ENCODE measurements at regions not wholly inside any gene's neighbourhood (a gene's known extent, or its start where the extent isn't known, plus 50 kb on each side); places are given as distances from the start of the nearest gene placed in this dataset.

DNA sequence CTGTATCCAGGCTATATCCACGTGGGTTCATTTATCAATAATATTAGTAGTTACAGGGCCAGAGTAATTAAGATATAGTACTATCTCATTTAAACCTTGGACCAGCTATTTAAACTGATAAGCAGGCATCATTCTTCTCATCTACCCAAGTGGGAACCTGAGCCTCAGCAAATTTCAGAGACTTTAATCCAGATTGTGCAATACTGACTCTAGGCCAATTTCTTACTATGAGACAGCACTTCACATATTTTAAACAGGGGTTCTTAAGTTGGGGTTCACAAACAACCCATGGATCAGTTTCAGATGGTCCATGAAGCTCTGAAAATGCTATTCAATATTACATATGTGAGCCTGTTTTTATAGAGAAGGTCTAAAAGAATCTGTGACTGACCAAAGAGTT, 302.7 kb upstream of the PSMD7 start (continued):
- TF ChIP-seq, protein P1, sequence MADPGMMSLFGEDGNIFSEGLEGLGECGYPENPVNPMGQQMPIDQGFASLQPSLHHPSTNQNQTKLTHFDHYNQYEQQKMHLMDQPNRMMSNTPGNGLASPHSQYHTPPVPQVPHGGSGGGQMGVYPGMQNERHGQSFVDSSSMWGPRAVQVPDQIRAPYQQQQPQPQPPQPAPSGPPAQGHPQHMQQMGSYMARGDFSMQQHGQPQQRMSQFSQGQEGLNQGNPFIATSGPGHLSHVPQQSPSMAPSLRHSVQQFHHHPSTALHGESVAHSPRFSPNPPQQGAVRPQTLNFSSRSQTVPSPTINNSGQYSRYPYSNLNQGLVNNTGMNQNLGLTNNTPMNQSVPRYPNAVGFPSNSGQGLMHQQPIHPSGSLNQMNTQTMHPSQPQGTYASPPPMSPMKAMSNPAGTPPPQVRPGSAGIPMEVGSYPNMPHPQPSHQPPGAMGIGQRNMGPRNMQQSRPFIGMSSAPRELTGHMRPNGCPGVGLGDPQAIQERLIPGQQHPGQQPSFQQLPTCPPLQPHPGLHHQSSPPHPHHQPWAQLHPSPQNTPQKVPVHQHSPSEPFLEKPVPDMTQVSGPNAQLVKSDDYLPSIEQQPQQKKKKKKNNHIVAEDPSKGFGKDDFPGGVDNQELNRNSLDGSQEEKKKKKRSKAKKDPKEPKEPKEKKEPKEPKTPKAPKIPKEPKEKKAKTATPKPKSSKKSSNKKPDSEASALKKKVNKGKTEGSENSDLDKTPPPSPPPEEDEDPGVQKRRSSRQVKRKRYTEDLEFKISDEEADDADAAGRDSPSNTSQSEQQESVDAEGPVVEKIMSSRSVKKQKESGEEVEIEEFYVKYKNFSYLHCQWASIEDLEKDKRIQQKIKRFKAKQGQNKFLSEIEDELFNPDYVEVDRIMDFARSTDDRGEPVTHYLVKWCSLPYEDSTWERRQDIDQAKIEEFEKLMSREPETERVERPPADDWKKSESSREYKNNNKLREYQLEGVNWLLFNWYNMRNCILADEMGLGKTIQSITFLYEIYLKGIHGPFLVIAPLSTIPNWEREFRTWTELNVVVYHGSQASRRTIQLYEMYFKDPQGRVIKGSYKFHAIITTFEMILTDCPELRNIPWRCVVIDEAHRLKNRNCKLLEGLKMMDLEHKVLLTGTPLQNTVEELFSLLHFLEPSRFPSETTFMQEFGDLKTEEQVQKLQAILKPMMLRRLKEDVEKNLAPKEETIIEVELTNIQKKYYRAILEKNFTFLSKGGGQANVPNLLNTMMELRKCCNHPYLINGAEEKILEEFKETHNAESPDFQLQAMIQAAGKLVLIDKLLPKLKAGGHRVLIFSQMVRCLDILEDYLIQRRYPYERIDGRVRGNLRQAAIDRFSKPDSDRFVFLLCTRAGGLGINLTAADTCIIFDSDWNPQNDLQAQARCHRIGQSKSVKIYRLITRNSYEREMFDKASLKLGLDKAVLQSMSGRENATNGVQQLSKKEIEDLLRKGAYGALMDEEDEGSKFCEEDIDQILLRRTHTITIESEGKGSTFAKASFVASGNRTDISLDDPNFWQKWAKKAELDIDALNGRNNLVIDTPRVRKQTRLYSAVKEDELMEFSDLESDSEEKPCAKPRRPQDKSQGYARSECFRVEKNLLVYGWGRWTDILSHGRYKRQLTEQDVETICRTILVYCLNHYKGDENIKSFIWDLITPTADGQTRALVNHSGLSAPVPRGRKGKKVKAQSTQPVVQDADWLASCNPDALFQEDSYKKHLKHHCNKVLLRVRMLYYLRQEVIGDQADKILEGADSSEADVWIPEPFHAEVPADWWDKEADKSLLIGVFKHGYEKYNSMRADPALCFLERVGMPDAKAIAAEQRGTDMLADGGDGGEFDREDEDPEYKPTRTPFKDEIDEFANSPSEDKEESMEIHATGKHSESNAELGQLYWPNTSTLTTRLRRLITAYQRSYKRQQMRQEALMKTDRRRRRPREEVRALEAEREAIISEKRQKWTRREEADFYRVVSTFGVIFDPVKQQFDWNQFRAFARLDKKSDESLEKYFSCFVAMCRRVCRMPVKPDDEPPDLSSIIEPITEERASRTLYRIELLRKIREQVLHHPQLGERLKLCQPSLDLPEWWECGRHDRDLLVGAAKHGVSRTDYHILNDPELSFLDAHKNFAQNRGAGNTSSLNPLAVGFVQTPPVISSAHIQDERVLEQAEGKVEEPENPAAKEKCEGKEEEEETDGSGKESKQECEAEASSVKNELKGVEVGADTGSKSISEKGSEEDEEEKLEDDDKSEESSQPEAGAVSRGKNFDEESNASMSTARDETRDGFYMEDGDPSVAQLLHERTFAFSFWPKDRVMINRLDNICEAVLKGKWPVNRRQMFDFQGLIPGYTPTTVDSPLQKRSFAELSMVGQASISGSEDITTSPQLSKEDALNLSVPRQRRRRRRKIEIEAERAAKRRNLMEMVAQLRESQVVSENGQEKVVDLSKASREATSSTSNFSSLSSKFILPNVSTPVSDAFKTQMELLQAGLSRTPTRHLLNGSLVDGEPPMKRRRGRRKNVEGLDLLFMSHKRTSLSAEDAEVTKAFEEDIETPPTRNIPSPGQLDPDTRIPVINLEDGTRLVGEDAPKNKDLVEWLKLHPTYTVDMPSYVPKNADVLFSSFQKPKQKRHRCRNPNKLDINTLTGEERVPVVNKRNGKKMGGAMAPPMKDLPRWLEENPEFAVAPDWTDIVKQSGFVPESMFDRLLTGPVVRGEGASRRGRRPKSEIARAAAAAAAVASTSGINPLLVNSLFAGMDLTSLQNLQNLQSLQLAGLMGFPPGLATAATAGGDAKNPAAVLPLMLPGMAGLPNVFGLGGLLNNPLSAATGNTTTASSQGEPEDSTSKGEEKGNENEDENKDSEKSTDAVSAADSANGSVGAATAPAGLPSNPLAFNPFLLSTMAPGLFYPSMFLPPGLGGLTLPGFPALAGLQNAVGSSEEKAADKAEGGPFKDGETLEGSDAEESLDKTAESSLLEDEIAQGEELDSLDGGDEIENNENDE (IDR thresholded peaks at IDR 0.05; ENCODE audit: insufficient replicate concordance, low read length): no peak
- TF ChIP-seq RAD21 (IDR thresholded peaks at IDR 0.05 in 1 of 2, conservative IDR thresholded peaks at IDR 0.05 in 1 of 2; ENCODE audit: low read depth in 2 of 2, low read length in 2 of 2) (no peak), KDM4A (IDR thresholded peaks at IDR 0.05; ENCODE audit: low read depth, low read length, severe bottlenecking) (no peak), RNF2 (IDR thresholded peaks at IDR 0.05; ENCODE audit: borderline replicate concordance, low read depth, low read length, missing control alignments, poor library complexity, severe bottlenecking) (no peak), TBP (IDR thresholded peaks at IDR 0.05; ENCODE audit: low read depth, low read length) (no peak), BRCA1 (IDR thresholded peaks at IDR 0.05; ENCODE audit: low read depth, low read length) (no peak), GABPA (IDR thresholded peaks at IDR 0.05; ENCODE audit: borderline replicate concordance, insufficient read depth, low read length) (no peak), KDM5A (IDR thresholded peaks at IDR 0.05; ENCODE audit: low read length) (no peak), JUND (IDR thresholded peaks at IDR 0.05; ENCODE audit: low read length) (no peak), MAFK (IDR thresholded peaks at IDR 0.05; ENCODE audit: low read depth, low read length) (no peak), CHD1 (IDR thresholded peaks at IDR 0.05; ENCODE audit: low read depth, low read length) (no peak)

Data from H1 (cell line).